ENCODE measurements at regions not wholly inside any gene's neighbourhood (a gene's known extent, or its start where the extent isn't known, plus 50 kb on each side); places are given as distances from the start of the nearest gene placed in this dataset.

GRCh38 chr3:152203652-152204051, 65.1 kb upstream of the MBNL1 start:
- no peak for TF ChIP-seq CTCF (IDR thresholded peaks at IDR 0.05; ENCODE audit: control extremely low read depth in 1 of 3, insufficient read depth in 1 of 3, low read depth in 1 of 3, low read length in 3 of 3)
- no peak for TF ChIP-seq EP300 (IDR thresholded peaks at IDR 0.05; ENCODE audit: borderline replicate concordance in 1 of 2, low read depth in 2 of 2, low read length in 2 of 2)
- no peak for TF ChIP-seq POLR2A (IDR thresholded peaks at IDR 0.05; ENCODE audit: control extremely low read depth in 1 of 2, low read depth in 2 of 2, low read length in 2 of 2)
- no peak for TF ChIP-seq TAF1 (IDR thresholded peaks at IDR 0.05; ENCODE audit: low read depth, low read length)
- no peak for TF ChIP-seq RFX5 (IDR thresholded peaks at IDR 0.05; ENCODE audit: borderline replicate concordance, low read depth, low read length)
- no peak for TF ChIP-seq GTF2F1 (IDR thresholded peaks at IDR 0.05; ENCODE audit: borderline replicate concordance, low read depth, low read length)
- TF ChIP-seq E2F6 (IDR thresholded peaks at IDR 0.05) = no peak
- TF ChIP-seq EZH2 (IDR thresholded peaks at IDR 0.05; ENCODE audit: low read depth, low read length, severe bottlenecking) = no peak
- no peak for TF ChIP-seq JUN (IDR thresholded peaks at IDR 0.05; ENCODE audit: low read depth, low read length)
- TF ChIP-seq POLR2AphosphoS5 (IDR thresholded peaks at IDR 0.05; ENCODE audit: low read depth, low read length) = no peak
- TF ChIP-seq POU5F1 (IDR thresholded peaks at IDR 0.05; ENCODE audit: low read depth, low read length) = no peak
- TF ChIP-seq GABPA (IDR thresholded peaks at IDR 0.05; ENCODE audit: borderline replicate concordance, insufficient read depth, low read length) = no peak
- no peak for TF ChIP-seq USF2 (IDR thresholded peaks at IDR 0.05; ENCODE audit: low read length)
